Fibroblast of villous mesenchyme (primary cell): ENCODE measurements at regions not wholly inside any gene's neighbourhood (a gene's known extent, or its start where the extent isn't known, plus 50 kb on each side); places are given as distances from the start of the nearest gene placed in this dataset.
"Not testable (repeated sequence)": the region's sequence is repeated elsewhere in the genome, so short reads cannot be mapped to it uniquely, and the experiment has no call there.

ENCODE experiments used
- DNase-seq: peaks from one replicate; pipeline ENCODE4 v3.0.0-alpha.2; 2010; ENCODE audit warnings: low read depth
- H3K4me3 ChIP-seq: 2 replicates; pipeline ENCODE4 v1.5.1; 2011; ENCODE audit warnings: low read depth, mild to moderate bottlenecking, low read length
- TF ChIP-seq, protein P1 (sequence below): IDR thresholded peaks from 2 replicates; pipeline ENCODE4 v1.5.1; 2012; ENCODE audit warnings: low read depth, mild to moderate bottlenecking, low read length; ENCODE audit not compliant: insufficient read depth

DNA sequence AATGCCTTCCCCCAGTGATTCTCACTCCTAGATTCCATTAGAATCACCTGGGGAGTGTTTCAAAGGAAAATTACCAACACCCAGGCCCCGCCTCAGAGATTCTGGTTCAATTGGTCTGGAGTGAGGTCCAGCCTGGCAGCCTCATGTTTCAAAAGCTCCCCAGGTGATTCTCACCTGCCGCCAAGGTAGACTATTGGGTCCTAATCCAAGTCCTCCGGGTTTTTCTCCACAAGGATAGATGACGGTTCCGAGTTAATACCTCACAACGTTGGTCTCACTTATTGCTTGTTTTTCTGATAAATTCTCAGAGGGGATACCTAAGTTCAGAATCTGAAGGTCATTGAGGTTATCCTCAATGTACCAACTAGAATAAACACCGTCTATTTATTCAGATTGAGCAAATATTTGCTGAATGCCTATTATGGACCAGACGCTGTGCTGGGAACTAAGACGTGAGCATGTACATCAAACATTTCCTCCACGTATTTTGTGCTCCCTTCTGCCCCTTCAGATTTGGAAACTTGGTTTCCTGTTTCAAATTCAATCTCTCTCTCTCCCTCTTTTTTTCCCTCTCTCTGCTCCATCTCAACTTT, 97.5 kb downstream of the SEC16B start:
- no peak overlapping the region for H3K4me3 ChIP-seq
- TF ChIP-seq, protein P1, sequence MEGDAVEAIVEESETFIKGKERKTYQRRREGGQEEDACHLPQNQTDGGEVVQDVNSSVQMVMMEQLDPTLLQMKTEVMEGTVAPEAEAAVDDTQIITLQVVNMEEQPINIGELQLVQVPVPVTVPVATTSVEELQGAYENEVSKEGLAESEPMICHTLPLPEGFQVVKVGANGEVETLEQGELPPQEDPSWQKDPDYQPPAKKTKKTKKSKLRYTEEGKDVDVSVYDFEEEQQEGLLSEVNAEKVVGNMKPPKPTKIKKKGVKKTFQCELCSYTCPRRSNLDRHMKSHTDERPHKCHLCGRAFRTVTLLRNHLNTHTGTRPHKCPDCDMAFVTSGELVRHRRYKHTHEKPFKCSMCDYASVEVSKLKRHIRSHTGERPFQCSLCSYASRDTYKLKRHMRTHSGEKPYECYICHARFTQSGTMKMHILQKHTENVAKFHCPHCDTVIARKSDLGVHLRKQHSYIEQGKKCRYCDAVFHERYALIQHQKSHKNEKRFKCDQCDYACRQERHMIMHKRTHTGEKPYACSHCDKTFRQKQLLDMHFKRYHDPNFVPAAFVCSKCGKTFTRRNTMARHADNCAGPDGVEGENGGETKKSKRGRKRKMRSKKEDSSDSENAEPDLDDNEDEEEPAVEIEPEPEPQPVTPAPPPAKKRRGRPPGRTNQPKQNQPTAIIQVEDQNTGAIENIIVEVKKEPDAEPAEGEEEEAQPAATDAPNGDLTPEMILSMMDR: no peak
- no peak for DNase-seq

- DNase-seq: no peak
- TF ChIP-seq, protein P1: no peak
- no peak overlapping the region for H3K4me3 ChIP-seq
These were observed 98.1 kb downstream of the SEC16B start for GRCh38 chr1:177871613-177872307.

DNA sequence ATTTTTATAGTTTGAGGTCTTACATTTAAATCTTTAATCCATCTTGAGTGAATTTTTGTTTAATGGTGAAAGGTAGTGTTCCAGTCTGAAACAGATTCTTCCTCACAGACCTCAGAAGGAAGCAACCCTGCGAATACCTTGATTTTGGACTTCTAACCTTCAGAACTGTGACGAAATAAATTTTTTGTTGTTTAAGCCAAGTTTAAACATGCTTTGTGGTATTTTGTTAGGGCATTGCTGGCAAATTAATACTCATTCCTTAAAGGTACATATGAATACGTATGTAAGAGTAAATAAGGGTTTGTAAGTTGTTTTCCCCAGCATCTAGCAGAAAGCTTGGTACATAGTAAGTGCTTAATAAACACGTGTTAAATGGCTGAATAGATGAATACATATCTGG, 100.3 kb downstream of the SEC16B start:
- no peak overlapping the region for H3K4me3 ChIP-seq
- DNase-seq: no peak
- TF ChIP-seq, protein P1: no peak

- H3K4me3 ChIP-seq: not testable (repeated sequence)
- peak; percentile 60 for DNase-seq
These were observed 100.8 kb downstream of the SEC16B start for GRCh38 chr1:177869011-177869410.

DNA sequence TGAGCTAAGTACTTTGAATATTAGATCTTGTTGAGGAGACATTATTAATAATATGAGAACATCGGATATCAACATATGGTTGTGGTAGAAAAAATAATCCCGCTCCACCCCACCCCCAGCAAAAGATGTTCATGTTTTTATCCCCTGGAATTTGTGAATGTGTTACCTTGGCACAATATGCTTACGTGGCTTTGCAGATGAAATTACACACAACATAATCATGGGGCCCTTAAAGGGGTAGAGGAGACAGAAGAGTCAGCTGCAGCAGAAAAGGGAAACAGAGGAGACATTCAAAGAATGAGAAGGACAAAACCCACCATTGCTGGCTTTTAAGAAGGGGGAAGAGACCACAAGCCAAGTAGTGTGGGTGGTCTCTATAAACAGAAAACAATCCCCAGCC, 104.1 kb downstream of the SEC16B start:
- TF ChIP-seq, protein P1: no peak
- H3K4me3 ChIP-seq: no peak overlapping the region
- DNase-seq: no peak

DNA sequence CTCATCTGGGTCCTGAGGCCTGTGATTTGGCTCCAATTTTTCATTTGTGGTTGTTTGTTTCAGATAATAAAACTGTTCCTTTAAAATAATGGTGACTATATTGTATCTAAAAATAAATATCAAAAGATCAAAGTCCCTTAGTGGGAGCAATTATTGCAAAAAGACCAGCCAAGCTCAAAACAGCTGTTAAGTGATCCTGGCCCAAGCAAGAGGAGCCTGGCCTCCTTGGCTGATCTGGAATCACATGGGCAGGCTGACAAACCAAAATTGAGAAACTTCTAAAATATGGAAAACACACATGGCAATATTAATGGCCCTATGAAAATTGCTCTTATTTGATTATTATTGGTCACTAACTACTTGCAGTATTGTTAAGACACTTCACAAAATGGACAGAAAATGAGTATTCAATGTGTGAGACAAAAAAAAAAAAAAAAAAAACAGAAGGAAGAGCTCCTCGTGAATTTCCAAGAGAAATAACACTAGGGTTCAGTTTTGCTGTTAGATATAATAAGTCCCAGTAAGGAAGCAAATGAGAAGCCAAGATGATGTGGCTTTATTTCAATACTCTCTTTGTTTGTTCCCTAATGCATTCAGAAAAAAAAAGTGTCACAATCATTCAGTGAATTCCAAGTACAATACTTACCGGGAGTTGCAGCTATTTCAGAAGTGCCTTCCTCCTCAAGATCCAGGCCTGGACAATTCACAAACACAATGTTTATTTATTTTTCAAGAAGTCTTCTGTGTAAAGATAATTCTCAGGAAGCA, 105.1 kb downstream of the SEC16B start:
- TF ChIP-seq, protein P1: no peak
- DNase-seq: no peak
- no peak overlapping the region for H3K4me3 ChIP-seq

- no peak for DNase-seq
- TF ChIP-seq, protein P1: no peak
- H3K4me3 ChIP-seq: no peak overlapping the region
These were observed 106.1 kb downstream of the SEC16B start for GRCh38 chr1:177863796-177864195.
